ENCODE measurements at regions not wholly inside any gene's neighbourhood (a gene's known extent, or its start where the extent isn't known, plus 50 kb on each side); places are given as distances from the start of the nearest gene placed in this dataset.

GRCh38 chr14:41022932-41023331, 583.7 kb upstream of the LRFN5 start:
- in situ Hi-C loops (cut with HindIII; ENCODE audit: low pct_unique_long_range_greater_than_20kb, low sequenced_read_pairs), result no loop called here
- ATAC-seq (no peak), DNase-seq (ENCODE audit: low read depth, low spot score) (no peak)
- no peak for TF ChIP-seq SIN3A (IDR thresholded peaks at IDR 0.05; ENCODE audit: borderline replicate concordance, insufficient read depth, low read depth, low read length)
- no peak for TF ChIP-seq CTCF (IDR thresholded peaks at IDR 0.05)
- TF ChIP-seq POLR2AphosphoS5 (IDR thresholded peaks at IDR 0.05; ENCODE audit: low read depth, low read length), result no peak
- TF ChIP-seq REST (IDR thresholded peaks at IDR 0.05; ENCODE audit: insufficient read depth in 1 of 2, low read depth in 2 of 2, low read length in 1 of 2), result no peak
- TF ChIP-seq TCF7L2 (IDR thresholded peaks at IDR 0.05; ENCODE audit: low read depth, low read length), result no peak
- Histone ChIP-seq H3K4me1 (ENCODE audit: control insufficient read depth, insufficient read depth, low read length) (no peaks in the 10 kb centered on the region), H3K4me3 (ENCODE audit: low read depth in 2 of 2, low read length in 2 of 2) (no peak overlapping the region), H3K36me3 (ENCODE audit: control insufficient read depth, insufficient read depth, low read length) (no peaks in the 10 kb centered on the region), H3K9me3 (ENCODE audit: control insufficient read depth, insufficient read depth, low read depth, low read length) (no peaks in the 10 kb centered on the region), H3K27ac (ENCODE audit: low read length) (no peak overlapping the region), H3K27me3 (ENCODE audit: control insufficient read depth, insufficient read depth, low read length) (no peaks in the 10 kb centered on the region)
- intact Hi-C loops (cut with micrococcal nuclease; ENCODE audit: unreplicated experiment), result no loop called here
- POLR2A ChIA-PET, result no interaction called here
- no TSS peak for BruUV-seq (replicated peaks)
- CTCF ChIA-PET, result no interaction called here

GRCh38 chr14:41016213-41016612, 590.5 kb upstream of the LRFN5 start:
- H3K27me3 ChIP-seq (ENCODE audit: control insufficient read depth, insufficient read depth, low read length), result no peaks in the 10 kb centered on the region
- no peak overlapping the region for H3K4me3 ChIP-seq (ENCODE audit: low read depth in 2 of 2, low read length in 2 of 2)
- intact Hi-C loops (cut with micrococcal nuclease; ENCODE audit: unreplicated experiment) (no loop called here), in situ Hi-C loops (cut with HindIII; ENCODE audit: low pct_unique_long_range_greater_than_20kb, low sequenced_read_pairs) (no loop called here)
- TF ChIP-seq REST (IDR thresholded peaks at IDR 0.05; ENCODE audit: insufficient read depth in 1 of 2, low read depth in 2 of 2, low read length in 1 of 2) (no peak), SIN3A (IDR thresholded peaks at IDR 0.05; ENCODE audit: borderline replicate concordance, insufficient read depth, low read depth, low read length) (no peak), TCF7L2 (IDR thresholded peaks at IDR 0.05; ENCODE audit: low read depth, low read length) (no peak), CTCF (IDR thresholded peaks at IDR 0.05) (no peak), POLR2AphosphoS5 (IDR thresholded peaks at IDR 0.05; ENCODE audit: low read depth, low read length) (no peak)
- no peak overlapping the region for H3K27ac ChIP-seq (ENCODE audit: low read length)
- DNase-seq (ENCODE audit: low read depth, low spot score), result no peak
- H3K36me3 ChIP-seq (ENCODE audit: control insufficient read depth, insufficient read depth, low read length), result no peaks in the 10 kb centered on the region
- no peaks in the 10 kb centered on the region for H3K4me1 ChIP-seq (ENCODE audit: control insufficient read depth, insufficient read depth, low read length)
- ChIA-PET POLR2A (no interaction called here), CTCF (no interaction called here)
- BruUV-seq (replicated peaks), result no TSS peak
- no peak for ATAC-seq
- no peaks in the 10 kb centered on the region for H3K9me3 ChIP-seq (ENCODE audit: control insufficient read depth, insufficient read depth, low read depth, low read length)

All from Panc1 (cell line).